ENCODE measurements at regions not wholly inside any gene's neighbourhood (a gene's known extent, or its start where the extent isn't known, plus 50 kb on each side); places are given as distances from the start of the nearest gene placed in this dataset.

GRCh38 chr4:41856797-41857196 lies 78.4 kb upstream of the TMEM33 start:
- Histone ChIP-seq H3K27ac (no peak overlapping the region), H3K4me1 (no peaks in the 10 kb centered on the region), H3K9me3 (no peaks in the 10 kb centered on the region), H3K4me3 (no peak overlapping the region), H3K36me3 (no peaks in the 10 kb centered on the region), H3K27me3 (peaks cover 0 to 97% (median 65%) of the 10 kb centered on the region in 7 donors)
- DNase-seq: no peak
- TF ChIP-seq, protein P1, sequence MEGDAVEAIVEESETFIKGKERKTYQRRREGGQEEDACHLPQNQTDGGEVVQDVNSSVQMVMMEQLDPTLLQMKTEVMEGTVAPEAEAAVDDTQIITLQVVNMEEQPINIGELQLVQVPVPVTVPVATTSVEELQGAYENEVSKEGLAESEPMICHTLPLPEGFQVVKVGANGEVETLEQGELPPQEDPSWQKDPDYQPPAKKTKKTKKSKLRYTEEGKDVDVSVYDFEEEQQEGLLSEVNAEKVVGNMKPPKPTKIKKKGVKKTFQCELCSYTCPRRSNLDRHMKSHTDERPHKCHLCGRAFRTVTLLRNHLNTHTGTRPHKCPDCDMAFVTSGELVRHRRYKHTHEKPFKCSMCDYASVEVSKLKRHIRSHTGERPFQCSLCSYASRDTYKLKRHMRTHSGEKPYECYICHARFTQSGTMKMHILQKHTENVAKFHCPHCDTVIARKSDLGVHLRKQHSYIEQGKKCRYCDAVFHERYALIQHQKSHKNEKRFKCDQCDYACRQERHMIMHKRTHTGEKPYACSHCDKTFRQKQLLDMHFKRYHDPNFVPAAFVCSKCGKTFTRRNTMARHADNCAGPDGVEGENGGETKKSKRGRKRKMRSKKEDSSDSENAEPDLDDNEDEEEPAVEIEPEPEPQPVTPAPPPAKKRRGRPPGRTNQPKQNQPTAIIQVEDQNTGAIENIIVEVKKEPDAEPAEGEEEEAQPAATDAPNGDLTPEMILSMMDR (IDR thresholded peaks at IDR 0.05): no peak
- intact Hi-C loops (cut with DNase I): no loop called here
- 96 to 97% methylated on average over 2 of the region's 2 CpGs for WGBS, 2 donors
- ATAC-seq: no peak

GRCh38 chr4:41853973-41854372 lies 81.3 kb upstream of the TMEM33 start:
- ATAC-seq: no peak
- intact Hi-C loops (cut with DNase I): no loop called here
- no peaks in the 10 kb centered on the region for H3K4me1 ChIP-seq
- H3K4me3 ChIP-seq: no peak overlapping the region
- H3K9me3 ChIP-seq: no peaks in the 10 kb centered on the region
- WGBS, 2 donors: 83 to 84% methylated on average over 2 of the region's 2 CpGs
- H3K36me3 ChIP-seq: no peaks in the 10 kb centered on the region
- no peak for DNase-seq
- H3K27ac ChIP-seq: no peak overlapping the region
- TF ChIP-seq, protein P1 (IDR thresholded peaks at IDR 0.05): no peak
- peaks cover 0 to 93% (median 67%) of the 10 kb centered on the region in 7 donors for H3K27me3 ChIP-seq

- Histone ChIP-seq H3K36me3 (no peaks in the 10 kb centered on the region), H3K27ac (no peak overlapping the region), H3K9me3 (no peaks in the 10 kb centered on the region), H3K4me3 (no peak overlapping the region), H3K27me3 (peaks cover 0 to 91% (median 54%) of the 10 kb centered on the region in 7 donors), H3K4me1 (no peaks in the 10 kb centered on the region)
- DNase-seq: no peak
- ATAC-seq: no peak
- TF ChIP-seq, protein P1 (IDR thresholded peaks at IDR 0.05): no peak
- 48 to 62% methylated on average over 2 of the region's 2 CpGs for WGBS, 2 donors
- intact Hi-C loops (cut with DNase I): no loop called here
Observed at GRCh38 chr4:41852229-41852628, 83.0 kb upstream of the TMEM33 start.

GRCh38 chr4:41851621-41852020 lies 83.6 kb upstream of the TMEM33 start:
- no peak overlapping the region for H3K4me3 ChIP-seq
- intact Hi-C loops (cut with DNase I): no loop called here
- WGBS, 2 donors: 73 to 76% methylated on average over 2 of the region's 2 CpGs
- H3K4me1 ChIP-seq: no peaks in the 10 kb centered on the region
- no peaks in the 10 kb centered on the region for H3K9me3 ChIP-seq
- DNase-seq: no peak
- TF ChIP-seq, protein P1 (IDR thresholded peaks at IDR 0.05): no peak
- no peak overlapping the region for H3K27ac ChIP-seq
- H3K27me3 ChIP-seq: peaks cover 0 to 84% (median 48%) of the 10 kb centered on the region in 7 donors
- H3K36me3 ChIP-seq: no peaks in the 10 kb centered on the region
- no peak for ATAC-seq
